ENCODE measurements at regions not wholly inside any gene's neighbourhood (a gene's known extent, or its start where the extent isn't known, plus 50 kb on each side); places are given as distances from the start of the nearest gene placed in this dataset.
"Not testable (repeated sequence)": the region's sequence is repeated elsewhere in the genome, so short reads cannot be mapped to it uniquely, and the experiment has no call there.

GRCh38 chr3:139267300-139268246 lies 76.2 kb upstream of the MRPS22 start:
- H4K20me1 ChIP-seq (ENCODE audit: control insufficient read depth, insufficient read depth, low read length, poor library complexity, severe bottlenecking), result no peaks in the 10 kb centered on the region
- DNase-seq, result no peak
- Mint-ChIP-seq H3K4me1 (no peaks in the 10 kb centered on the region), H3K27ac (no peak overlapping the region), H3K9me3 (ENCODE audit: insufficient read depth) (no peaks in the 10 kb centered on the region), H3K27me3 (peaks cover 16% of the 10 kb centered on the region), H3K4me3 (no peak overlapping the region)
- H3K9me3 ChIP-seq (ENCODE audit: control extremely low read depth in 1 of 3, control insufficient read depth in 2 of 3, insufficient read depth in 1 of 3, low read length in 2 of 3), result peaks cover 0 to 9% (median 0%) of the 10 kb centered on the region in 3 donors
- no peaks in the 10 kb centered on the region for H3K4me1 ChIP-seq (ENCODE audit: control insufficient read depth in 2 of 2, insufficient read depth in 2 of 2, low read length in 2 of 2)
- no peak overlapping the region for H3K4me2 ChIP-seq (replicated peaks; ENCODE audit: low read depth, low read length, poor library complexity, severe bottlenecking)
- intact Hi-C loops (cut with micrococcal nuclease), result no loop called here
- TF ChIP-seq EZH2 (IDR thresholded peaks at IDR 0.05; ENCODE audit: borderline replicate concordance, insufficient read depth, low read depth, low read length, poor library complexity, severe bottlenecking), result no peak
- no peak for TF ChIP-seq CTCF (IDR thresholded peaks at IDR 0.05)
- no peak overlapping the region for H3K27ac ChIP-seq (ENCODE audit: low read length in 2 of 2)
- no peak for ATAC-seq (ENCODE audit: low read depth)
- H2AFZ ChIP-seq (ENCODE audit: insufficient read depth, low read depth, low read length, poor library complexity, severe bottlenecking), result no peak overlapping the region
- H3K9ac ChIP-seq (ENCODE audit: low read length), result no peak overlapping the region
- ChIA-PET CTCF (no interaction called here), POLR2A (no interaction called here)
- H3K4me3 ChIP-seq (ENCODE audit: control extremely low read depth in 1 of 5, extremely low read depth in 1 of 5, insufficient read depth in 1 of 5, low read depth in 2 of 5, low read length in 4 of 5), result no peak overlapping the region
- H3K27me3 ChIP-seq (replicated peaks in 1 of 4; ENCODE audit: control extremely low read depth in 1 of 4, control insufficient read depth in 3 of 4, insufficient read depth in 4 of 4, low read length in 3 of 4), result no peaks in the 10 kb centered on the region
- H3K36me3 ChIP-seq (replicated peaks in 1 of 2; ENCODE audit: control extremely low read depth in 1 of 2, control insufficient read depth in 1 of 2, extremely low read depth in 1 of 2, insufficient read depth in 2 of 2, low read length in 1 of 2), result no peaks in the 10 kb centered on the region
- WGBS (ENCODE audit: insufficient coverage), result 73% methylated on average over 5 of the region's 7 CpGs
- no peaks in the 10 kb centered on the region for H3K79me2 ChIP-seq (ENCODE audit: control insufficient read depth, insufficient read depth, low read length)

- peaks cover 0 to 2% (median 0%) of the 10 kb centered on the region in 4 experiments for H3K27me3 ChIP-seq (replicated peaks in 1 of 4; ENCODE audit: control extremely low read depth in 1 of 4, control insufficient read depth in 3 of 4, insufficient read depth in 4 of 4, low read length in 3 of 4)
- no peak for DNase-seq
- H3K4me1 ChIP-seq (ENCODE audit: control insufficient read depth in 2 of 2, insufficient read depth in 2 of 2, low read length in 2 of 2), result no peaks in the 10 kb centered on the region
- no peaks in the 10 kb centered on the region for H4K20me1 ChIP-seq (ENCODE audit: control insufficient read depth, insufficient read depth, low read length, poor library complexity, severe bottlenecking)
- 100% methylated on average over 1 of the region's 2 CpGs for WGBS (ENCODE audit: insufficient coverage)
- H3K9me3 ChIP-seq (ENCODE audit: control extremely low read depth in 1 of 3, control insufficient read depth in 2 of 3, insufficient read depth in 1 of 3, low read length in 2 of 3), result peaks cover 0 to 9% (median 0%) of the 10 kb centered on the region in 3 donors
- intact Hi-C loops (cut with micrococcal nuclease), result no loop called here
- H3K27ac Mint-ChIP-seq, result no peak overlapping the region
- ChIA-PET POLR2A (no interaction called here), CTCF (no interaction called here)
- H3K9me3 Mint-ChIP-seq (ENCODE audit: insufficient read depth), result no peaks in the 10 kb centered on the region
- no peak overlapping the region for H2AFZ ChIP-seq (ENCODE audit: insufficient read depth, low read depth, low read length, poor library complexity, severe bottlenecking)
- H3K4me3 ChIP-seq (ENCODE audit: control extremely low read depth in 1 of 5, extremely low read depth in 1 of 5, insufficient read depth in 1 of 5, low read depth in 2 of 5, low read length in 4 of 5), result no peak overlapping the region
- H3K4me3 Mint-ChIP-seq, result no peak overlapping the region
- no peaks in the 10 kb centered on the region for H3K79me2 ChIP-seq (ENCODE audit: control insufficient read depth, insufficient read depth, low read length)
- H3K27me3 Mint-ChIP-seq, result peaks cover 16% of the 10 kb centered on the region
- H3K4me1 Mint-ChIP-seq, result no peaks in the 10 kb centered on the region
- no peak overlapping the region for H3K4me2 ChIP-seq (replicated peaks; ENCODE audit: low read depth, low read length, poor library complexity, severe bottlenecking)
- no peak for ATAC-seq (ENCODE audit: low read depth)
- H3K36me3 ChIP-seq (replicated peaks in 1 of 2; ENCODE audit: control extremely low read depth in 1 of 2, control insufficient read depth in 1 of 2, extremely low read depth in 1 of 2, insufficient read depth in 2 of 2, low read length in 1 of 2), result no peaks in the 10 kb centered on the region
- no peak for TF ChIP-seq CTCF (IDR thresholded peaks at IDR 0.05)
- no peak for TF ChIP-seq EZH2 (IDR thresholded peaks at IDR 0.05; ENCODE audit: borderline replicate concordance, insufficient read depth, low read depth, low read length, poor library complexity, severe bottlenecking)
- no peak overlapping the region for H3K9ac ChIP-seq (ENCODE audit: low read length)
- no peak overlapping the region for H3K27ac ChIP-seq (ENCODE audit: low read length in 2 of 2)
Observed at GRCh38 chr3:139269984-139270383, 73.8 kb upstream of the MRPS22 start.

- WGBS (ENCODE audit: insufficient coverage), result 92% methylated on average over 2 of the region's 2 CpGs
- H3K79me2 ChIP-seq (ENCODE audit: control insufficient read depth, insufficient read depth, low read length); H3K27me3 ChIP-seq (replicated peaks in 1 of 4; ENCODE audit: control extremely low read depth in 1 of 4, control insufficient read depth in 3 of 4, insufficient read depth in 4 of 4, low read length in 3 of 4); H3K4me3 Mint-ChIP-seq; DNase-seq; H3K4me1 Mint-ChIP-seq; H3K36me3 ChIP-seq (replicated peaks in 1 of 2; ENCODE audit: control extremely low read depth in 1 of 2, control insufficient read depth in 1 of 2, extremely low read depth in 1 of 2, insufficient read depth in 2 of 2, low read length in 1 of 2); ATAC-seq (ENCODE audit: low read depth); intact Hi-C loops (cut with micrococcal nuclease); H3K9ac ChIP-seq (ENCODE audit: low read length); H4K20me1 ChIP-seq (ENCODE audit: control insufficient read depth, insufficient read depth, low read length, poor library complexity, severe bottlenecking); H3K27ac ChIP-seq (ENCODE audit: low read length in 2 of 2); H3K27ac Mint-ChIP-seq; H3K4me3 ChIP-seq (ENCODE audit: control extremely low read depth in 1 of 5, extremely low read depth in 1 of 5, insufficient read depth in 1 of 5, low read depth in 2 of 5, low read length in 4 of 5); H3K9me3 Mint-ChIP-seq (ENCODE audit: insufficient read depth); H3K4me2 ChIP-seq (replicated peaks; ENCODE audit: low read depth, low read length, poor library complexity, severe bottlenecking); POLR2A ChIA-PET; H2AFZ ChIP-seq (ENCODE audit: insufficient read depth, low read depth, low read length, poor library complexity, severe bottlenecking); H3K4me1 ChIP-seq (ENCODE audit: control insufficient read depth in 2 of 2, insufficient read depth in 2 of 2, low read length in 2 of 2); CTCF ChIA-PET: not testable (repeated sequence)
- peaks cover 16% of the 10 kb centered on the region for H3K27me3 Mint-ChIP-seq
- H3K9me3 ChIP-seq (ENCODE audit: control extremely low read depth in 1 of 3, control insufficient read depth in 2 of 3, insufficient read depth in 1 of 3, low read length in 2 of 3), result peaks cover 0 to 12% (median 0%) of the 10 kb centered on the region in 3 donors
Observed at GRCh38 chr3:139270652-139271051, 73.2 kb upstream of the MRPS22 start.

All from B cell (primary cell).